ENCODE measurements at regions not wholly inside any gene's neighbourhood (a gene's known extent, or its start where the extent isn't known, plus 50 kb on each side); places are given as distances from the start of the nearest gene placed in this dataset.

GRCh38 chr1:50300297-50300696, 122.9 kb downstream of the DMRTA2 start:
- intact Hi-C loops (cut with micrococcal nuclease) (no loop called here), in situ Hi-C loops (cut with MboI) (no loop called here)
- no peaks in the 10 kb centered on the region for H3K36me3 ChIP-seq (ENCODE audit: control insufficient read depth, insufficient read depth, low read length)
- no TSS peak for BruUV-seq (replicated peaks)
- H3K27me3 ChIP-seq (ENCODE audit: control insufficient read depth in 2 of 2, insufficient read depth in 2 of 2, low read length in 2 of 2), result no peaks in the 10 kb centered on the region
- no peaks in the 10 kb centered on the region for H3K4me1 ChIP-seq (replicated peaks in 1 of 2; ENCODE audit: control insufficient read depth in 2 of 2, insufficient read depth in 2 of 2, low read length in 2 of 2)
- POLR2A ChIA-PET, result interaction anchor here (1.0 to 1.1 kb wide), 2 partner anchors 11 kb away, joined by 4 to 5 read pairs; no protein-coding TSS in a partner anchor
- no peak overlapping the region for H3K27ac ChIP-seq (ENCODE audit: extremely low read depth, low read depth, low read length)
- no peaks in the 10 kb centered on the region for H3K9me3 ChIP-seq (replicated peaks; ENCODE audit: control insufficient read depth, insufficient read depth, low read depth, low read length)
- no peak overlapping the region for H2AFZ ChIP-seq (ENCODE audit: low read depth, low read length)
- H3K9me1 ChIP-seq (ENCODE audit: control insufficient read depth, insufficient read depth, low read length), result no peaks in the 10 kb centered on the region
- TF ChIP-seq, protein P1, sequence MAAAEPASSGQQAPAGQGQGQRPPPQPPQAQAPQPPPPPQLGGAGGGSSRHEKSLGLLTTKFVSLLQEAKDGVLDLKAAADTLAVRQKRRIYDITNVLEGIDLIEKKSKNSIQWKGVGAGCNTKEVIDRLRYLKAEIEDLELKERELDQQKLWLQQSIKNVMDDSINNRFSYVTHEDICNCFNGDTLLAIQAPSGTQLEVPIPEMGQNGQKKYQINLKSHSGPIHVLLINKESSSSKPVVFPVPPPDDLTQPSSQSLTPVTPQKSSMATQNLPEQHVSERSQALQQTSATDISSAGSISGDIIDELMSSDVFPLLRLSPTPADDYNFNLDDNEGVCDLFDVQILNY (CRISPR knock-in tag; IDR thresholded peaks at IDR 0.05), result no peak
- TF ChIP-seq REST (IDR thresholded peaks at IDR 0.05; ENCODE audit: borderline replicate concordance), result no peak
- no peak for TF ChIP-seq REST (CRISPR knock-in tag; IDR thresholded peaks at IDR 0.05; ENCODE audit: low read depth)
- no peak for TF ChIP-seq GTF2A2 (tag; IDR thresholded peaks at IDR 0.05)
- TF ChIP-seq GATA2 (CRISPR knock-in tag; IDR thresholded peaks at IDR 0.05), result no peak
- no peak for TF ChIP-seq WHSC1 (IDR thresholded peaks at IDR 0.05; ENCODE audit: low read length)
- no peak for TF ChIP-seq HNRNPUL1 (IDR thresholded peaks at IDR 0.05; ENCODE audit: low read length)
- no peak for TF ChIP-seq PHB (CRISPR knock-in tag; IDR thresholded peaks at IDR 0.05)
- TF ChIP-seq TAF15 (IDR thresholded peaks at IDR 0.05; ENCODE audit: low read depth, low read length), result no peak
- TF ChIP-seq RBFOX2 (IDR thresholded peaks at IDR 0.05; ENCODE audit: low read depth, low read length), result no peak
- no peak for DNase-seq (ENCODE audit: extremely low read depth in 1 of 4, low spot score in 3 of 4)
- no peaks in the 10 kb centered on the region for H4K20me1 ChIP-seq (replicated peaks; ENCODE audit: control insufficient read depth, insufficient read depth, low read length)
- H3K4me3 ChIP-seq, result no peak overlapping the region
- H3K79me2 ChIP-seq (ENCODE audit: control insufficient read depth, insufficient read depth, low read length), result no peaks in the 10 kb centered on the region
- ATAC-seq, result no peak
- WGBS (ENCODE audit: insufficient coverage, low coverage, missing lambda C conversion rate), result 4% methylated on average over 4 of the region's 4 CpGs
- FAIRE-seq, result no peak
- no peak overlapping the region for H3K4me2 ChIP-seq (ENCODE audit: insufficient read depth, low read length)
- H3K9ac ChIP-seq (ENCODE audit: insufficient read depth in 1 of 2, low read depth in 2 of 2, low read length in 2 of 2), result no peak overlapping the region
- CTCF ChIA-PET (ENCODE audit: low intra/inter-chr PET ratio), result no interaction called here
